ENCODE measurements at regions not wholly inside any gene's neighbourhood (a gene's known extent, or its start where the extent isn't known, plus 50 kb on each side); places are given as distances from the start of the nearest gene placed in this dataset.
A peak's percentile ranks its signal among the peaks of the same experiment; 100 is the strongest.

GRCh38 chr20:52318651-52319050 lies 127.1 kb upstream of the ZFP64 start:
- H3K4me3 ChIP-seq (ENCODE audit: low read depth, low read length): no peak overlapping the region
- DNase-seq (ENCODE audit: low read depth): no peak
- TF ChIP-seq CTCF (IDR thresholded peaks at IDR 0.05; ENCODE audit: control insufficient read depth, extremely low read depth, insufficient read depth): no peak

GRCh38 chr20:52313341-52313963 lies 121.9 kb upstream of the ZFP64 start:
- no peak overlapping the region for H3K4me3 ChIP-seq (ENCODE audit: low read depth, low read length)
- DNase-seq (ENCODE audit: low read depth): peak; percentile 50

GRCh38 chr20:52312132-52312729 lies 120.7 kb upstream of the ZFP64 start:
- DNase-seq (ENCODE audit: low read depth): peak; percentile 37
- no peak overlapping the region for H3K4me3 ChIP-seq (ENCODE audit: low read depth, low read length)
- TF ChIP-seq CTCF (IDR thresholded peaks at IDR 0.05; ENCODE audit: control insufficient read depth, extremely low read depth, insufficient read depth): peak; percentile 79

More at GRCh38 chr20:52313341-52313963, 121.9 kb upstream of the ZFP64 start:
- peak; percentile 71 for TF ChIP-seq CTCF (IDR thresholded peaks at IDR 0.05; ENCODE audit: control insufficient read depth, extremely low read depth, insufficient read depth)

- DNase-seq (ENCODE audit: low read depth): no peak
Observed at GRCh38 chr20:52311209-52311794, 119.7 kb upstream of the ZFP64 start.

GRCh38 chr20:52309181-52309580 lies 117.6 kb upstream of the ZFP64 start:
- DNase-seq (ENCODE audit: low read depth): no peak
- no peak overlapping the region for H3K4me3 ChIP-seq (ENCODE audit: low read depth, low read length)
- TF ChIP-seq CTCF (IDR thresholded peaks at IDR 0.05; ENCODE audit: control insufficient read depth, extremely low read depth, insufficient read depth): no peak

More at GRCh38 chr20:52311209-52311794, 119.7 kb upstream of the ZFP64 start:
- no peak for TF ChIP-seq CTCF (IDR thresholded peaks at IDR 0.05; ENCODE audit: control insufficient read depth, extremely low read depth, insufficient read depth)
- no peak overlapping the region for H3K4me3 ChIP-seq (ENCODE audit: low read depth, low read length)

- DNase-seq (ENCODE audit: low read depth): no peak
- TF ChIP-seq CTCF (IDR thresholded peaks at IDR 0.05; ENCODE audit: control insufficient read depth, extremely low read depth, insufficient read depth): no peak
- no peak overlapping the region for H3K4me3 ChIP-seq (ENCODE audit: low read depth, low read length)
Observed at GRCh38 chr20:52306477-52306876, 114.9 kb upstream of the ZFP64 start.

All from LNCaP clone FGC (cell line).